ENCODE measurements at regions not wholly inside any gene's neighbourhood (a gene's known extent, or its start where the extent isn't known, plus 50 kb on each side); places are given as distances from the start of the nearest gene placed in this dataset.

DNA sequence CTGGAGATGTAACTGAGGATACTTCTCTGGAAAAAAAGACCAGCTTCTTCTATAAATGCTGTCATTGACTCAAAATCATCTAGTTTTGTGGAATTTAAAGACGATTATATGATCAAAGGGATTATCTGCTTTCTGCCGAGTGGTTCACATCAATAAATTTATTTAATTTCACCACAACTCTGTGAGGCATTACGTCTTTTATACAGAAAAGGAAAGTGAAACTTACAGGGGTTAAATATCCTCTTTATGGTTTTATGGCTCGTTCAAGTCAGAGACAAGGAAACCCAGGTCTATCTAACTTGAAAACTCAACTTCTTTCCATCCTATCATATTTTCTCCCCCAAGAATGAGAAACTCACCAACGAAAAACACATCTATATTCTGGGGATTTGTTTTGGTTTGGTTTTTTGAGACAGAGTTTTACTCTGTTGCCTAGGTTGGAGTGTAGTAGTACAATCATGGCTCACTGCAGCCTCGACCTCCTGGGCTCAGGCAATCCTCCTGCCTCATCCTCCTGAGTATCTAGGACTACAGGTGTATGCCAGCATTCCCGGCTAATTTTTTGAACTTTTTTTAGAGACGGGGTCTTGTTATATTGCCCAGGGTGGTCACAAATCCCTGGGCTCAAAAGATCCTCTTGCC lies 377.9 kb upstream of the EMCN start:
- Histone ChIP-seq H3K4me2 (ENCODE audit: low read length) (no peak overlapping the region), H3K9ac (ENCODE audit: low read length) (no peak overlapping the region), H3K79me2 (ENCODE audit: insufficient read depth, low read length) (no peaks in the 10 kb centered on the region), H2AFZ (ENCODE audit: low read depth, low read length, poor library complexity, severe bottlenecking) (no peak overlapping the region), H3K27ac (ENCODE audit: low read depth, low read length) (no peak overlapping the region), H3K4me3 (replicated peaks in 1 of 2; ENCODE audit: low read depth in 1 of 2, low read length in 2 of 2) (no peak overlapping the region), H3K9me3 (ENCODE audit: control insufficient read depth in 1 of 2, insufficient read depth in 1 of 2, low read depth in 1 of 2, low read length in 2 of 2) (no peaks in the 10 kb centered on the region), H3K4me1 (ENCODE audit: control insufficient read depth in 1 of 2, insufficient read depth in 2 of 2, low read length in 2 of 2) (no peaks in the 10 kb centered on the region), H3K36me3 (ENCODE audit: control insufficient read depth in 1 of 2, insufficient read depth in 2 of 2, low read length in 2 of 2) (no peaks in the 10 kb centered on the region), H3K9me2 (ENCODE audit: insufficient read depth) (no peaks in the 10 kb centered on the region), H4K20me1 (ENCODE audit: insufficient read depth) (no peaks in the 10 kb centered on the region), H3K27me3 (ENCODE audit: insufficient read depth, low read length) (no peaks in the 10 kb centered on the region)
- DNase-seq (ENCODE audit: low read depth, low spot score) (no peak), ATAC-seq (no peak)
- no peak for TF ChIP-seq SRF (IDR thresholded peaks at IDR 0.05; ENCODE audit: low read depth)
- TF ChIP-seq, protein P1, sequence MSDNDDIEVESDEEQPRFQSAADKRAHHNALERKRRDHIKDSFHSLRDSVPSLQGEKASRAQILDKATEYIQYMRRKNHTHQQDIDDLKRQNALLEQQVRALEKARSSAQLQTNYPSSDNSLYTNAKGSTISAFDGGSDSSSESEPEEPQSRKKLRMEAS (IDR thresholded peaks at IDR 0.05), result no peak
- no peak for TF ChIP-seq SP1 (IDR thresholded peaks at IDR 0.05; ENCODE audit: low read depth)
- TF ChIP-seq POLR2AphosphoS5 (IDR thresholded peaks at IDR 0.05; ENCODE audit: low read depth, low read length), result no peak
- TF ChIP-seq, protein P2, sequence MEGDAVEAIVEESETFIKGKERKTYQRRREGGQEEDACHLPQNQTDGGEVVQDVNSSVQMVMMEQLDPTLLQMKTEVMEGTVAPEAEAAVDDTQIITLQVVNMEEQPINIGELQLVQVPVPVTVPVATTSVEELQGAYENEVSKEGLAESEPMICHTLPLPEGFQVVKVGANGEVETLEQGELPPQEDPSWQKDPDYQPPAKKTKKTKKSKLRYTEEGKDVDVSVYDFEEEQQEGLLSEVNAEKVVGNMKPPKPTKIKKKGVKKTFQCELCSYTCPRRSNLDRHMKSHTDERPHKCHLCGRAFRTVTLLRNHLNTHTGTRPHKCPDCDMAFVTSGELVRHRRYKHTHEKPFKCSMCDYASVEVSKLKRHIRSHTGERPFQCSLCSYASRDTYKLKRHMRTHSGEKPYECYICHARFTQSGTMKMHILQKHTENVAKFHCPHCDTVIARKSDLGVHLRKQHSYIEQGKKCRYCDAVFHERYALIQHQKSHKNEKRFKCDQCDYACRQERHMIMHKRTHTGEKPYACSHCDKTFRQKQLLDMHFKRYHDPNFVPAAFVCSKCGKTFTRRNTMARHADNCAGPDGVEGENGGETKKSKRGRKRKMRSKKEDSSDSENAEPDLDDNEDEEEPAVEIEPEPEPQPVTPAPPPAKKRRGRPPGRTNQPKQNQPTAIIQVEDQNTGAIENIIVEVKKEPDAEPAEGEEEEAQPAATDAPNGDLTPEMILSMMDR (IDR thresholded peaks at IDR 0.05 in 2 of 3, conservative IDR thresholded peaks at IDR 0.05 in 1 of 3; ENCODE audit: borderline replicate concordance in 1 of 3, insufficient read depth in 1 of 3, low read depth in 2 of 3, low read length in 2 of 3), result no peak
- no peak for TF ChIP-seq POLR2A (IDR thresholded peaks at IDR 0.05; ENCODE audit: borderline replicate concordance, extremely low read depth, insufficient read depth, insufficient read length)
- TF ChIP-seq TCF7L2 (IDR thresholded peaks at IDR 0.05; ENCODE audit: borderline replicate concordance, extremely low read depth, insufficient read depth, insufficient read length), result no peak
- no peak for TF ChIP-seq ELF1 (IDR thresholded peaks at IDR 0.05; ENCODE audit: borderline replicate concordance, low read depth)
- no peak for TF ChIP-seq JUND (IDR thresholded peaks at IDR 0.05)
- no peak for TF ChIP-seq FOSL1 (IDR thresholded peaks at IDR 0.05; ENCODE audit: low read depth)
- TF ChIP-seq, protein P3, sequence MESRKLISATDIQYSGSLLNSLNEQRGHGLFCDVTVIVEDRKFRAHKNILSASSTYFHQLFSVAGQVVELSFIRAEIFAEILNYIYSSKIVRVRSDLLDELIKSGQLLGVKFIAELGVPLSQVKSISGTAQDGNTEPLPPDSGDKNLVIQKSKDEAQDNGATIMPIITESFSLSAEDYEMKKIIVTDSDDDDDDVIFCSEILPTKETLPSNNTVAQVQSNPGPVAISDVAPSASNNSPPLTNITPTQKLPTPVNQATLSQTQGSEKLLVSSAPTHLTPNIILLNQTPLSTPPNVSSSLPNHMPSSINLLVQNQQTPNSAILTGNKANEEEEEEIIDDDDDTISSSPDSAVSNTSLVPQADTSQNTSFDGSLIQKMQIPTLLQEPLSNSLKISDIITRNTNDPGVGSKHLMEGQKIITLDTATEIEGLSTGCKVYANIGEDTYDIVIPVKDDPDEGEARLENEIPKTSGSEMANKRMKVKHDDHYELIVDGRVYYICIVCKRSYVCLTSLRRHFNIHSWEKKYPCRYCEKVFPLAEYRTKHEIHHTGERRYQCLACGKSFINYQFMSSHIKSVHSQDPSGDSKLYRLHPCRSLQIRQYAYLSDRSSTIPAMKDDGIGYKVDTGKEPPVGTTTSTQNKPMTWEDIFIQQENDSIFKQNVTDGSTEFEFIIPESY (IDR thresholded peaks at IDR 0.05; ENCODE audit: extremely low read depth, insufficient replicate concordance, low read length), result no peak
- no peak for TF ChIP-seq CEBPB (IDR thresholded peaks at IDR 0.05; ENCODE audit: low read depth)
- no peak for TF ChIP-seq ZNF274 (IDR thresholded peaks at IDR 0.05; ENCODE audit: low read depth, low read length)
- no peak for TF ChIP-seq ZFX (IDR thresholded peaks at IDR 0.05)
- TF ChIP-seq CBX3 (IDR thresholded peaks at IDR 0.05; ENCODE audit: low read depth), result no peak
- ChIA-PET RAD21 (ENCODE audit: low non-redundant PET in 1 of 2, low total read pairs in 2 of 2, uncharacterized antibody in 2 of 2, unreplicated experiment in 2 of 2) (no interaction called here), POLR2A (no interaction called here), CTCF (no interaction called here)
- intact Hi-C loops (cut with micrococcal nuclease), result no loop called here
- no TSS peak for BruUV-seq (replicated peaks)
